ENCODE measurements at regions not wholly inside any gene's neighbourhood (a gene's known extent, or its start where the extent isn't known, plus 50 kb on each side); places are given as distances from the start of the nearest gene placed in this dataset.
"Not testable (repeated sequence)": the region's sequence is repeated elsewhere in the genome, so short reads cannot be mapped to it uniquely, and the experiment has no call there.

GRCh38 chr16:70058056-70058455 lies 56.1 kb upstream of the PDPR start:
- H3K9me3 ChIP-seq (ENCODE audit: control insufficient read depth, low read depth, low read length); H3K27ac ChIP-seq (ENCODE audit: insufficient read length, low read depth, low read length); H2AK5ac ChIP-seq (ENCODE audit: insufficient read length, low read length); H3K27ac Mint-ChIP-seq; H3K36me3 Mint-ChIP-seq (ENCODE audit: insufficient read depth in 1 of 3, low read depth in 3 of 3); H3K4me2 ChIP-seq (ENCODE audit: insufficient read depth, insufficient read length, low read length); H3K23ac ChIP-seq (ENCODE audit: insufficient read length, low read depth, low read length); H3K79me1 ChIP-seq (ENCODE audit: insufficient read depth, low read depth, low read length, poor library complexity, severe bottlenecking); H3K9ac ChIP-seq (ENCODE audit: extremely low read depth, insufficient read length, low read length); H3K27me3 Mint-ChIP-seq (ENCODE audit: low read depth); H2AFZ ChIP-seq (ENCODE audit: low read length); H3K4ac ChIP-seq (ENCODE audit: low read depth, low read length); H3K9me3 Mint-ChIP-seq; H3K4me3 Mint-ChIP-seq; H4K91ac ChIP-seq (ENCODE audit: insufficient read length, low read depth, low read length); H3K79me2 ChIP-seq (ENCODE audit: insufficient read depth, low read length); H3K23me2 ChIP-seq (ENCODE audit: insufficient read length, low read depth, low read length, poor library complexity, severe bottlenecking); DNase-seq; H2BK15ac ChIP-seq (ENCODE audit: low read depth, low read length); H2BK5ac ChIP-seq (ENCODE audit: insufficient read length, low read length); H3K27me3 ChIP-seq (ENCODE audit: insufficient read depth, low read length); H3K4me1 ChIP-seq (ENCODE audit: insufficient read depth, low read length); H3K56ac ChIP-seq (ENCODE audit: insufficient read length, low read depth, low read length); H3K18ac ChIP-seq (ENCODE audit: insufficient read length, low read depth, low read length); H4K5ac ChIP-seq (ENCODE audit: insufficient read length, low read depth, low read length); H3T11ph ChIP-seq (ENCODE audit: low read length); H4K8ac ChIP-seq (replicated peaks; ENCODE audit: insufficient read length, low read depth, low read length); H2BK20ac ChIP-seq (ENCODE audit: low read depth, low read length, poor library complexity, severe bottlenecking); H2BK120ac ChIP-seq (ENCODE audit: low read depth, low read length, poor library complexity, severe bottlenecking); H3K14ac ChIP-seq (ENCODE audit: insufficient read depth, low read length); H2BK12ac ChIP-seq (ENCODE audit: insufficient read length, low read depth, low read length); H4K20me1 ChIP-seq (ENCODE audit: control insufficient read depth, insufficient read depth, insufficient read length): not testable (repeated sequence)
- H3K4me1 Mint-ChIP-seq = peaks cover 4 to 11% of the 10 kb centered on the region in 2 experiments
- no CpG with 5 or more reads among the region's 2 CpGs for WGBS (ENCODE audit: extremely low coverage, insufficient read length, low lambda C conversion rate)

GRCh38 chr16:70059429-70059828 lies 54.7 kb upstream of the PDPR start:
- H4K91ac ChIP-seq (ENCODE audit: insufficient read length, low read depth, low read length); H3K9ac ChIP-seq (ENCODE audit: extremely low read depth, insufficient read length, low read length); H3K27ac ChIP-seq (ENCODE audit: insufficient read length, low read depth, low read length); H2BK20ac ChIP-seq (ENCODE audit: low read depth, low read length, poor library complexity, severe bottlenecking); H3K18ac ChIP-seq (ENCODE audit: insufficient read length, low read depth, low read length); H3K27me3 ChIP-seq (ENCODE audit: insufficient read depth, low read length); H3K56ac ChIP-seq (ENCODE audit: insufficient read length, low read depth, low read length); H3K36me3 Mint-ChIP-seq (ENCODE audit: insufficient read depth in 1 of 3, low read depth in 3 of 3); H3K4me1 ChIP-seq (ENCODE audit: insufficient read depth, low read length); H2BK120ac ChIP-seq (ENCODE audit: low read depth, low read length, poor library complexity, severe bottlenecking); H3T11ph ChIP-seq (ENCODE audit: low read length); H3K27ac Mint-ChIP-seq; H2AK5ac ChIP-seq (ENCODE audit: insufficient read length, low read length); H3K79me2 ChIP-seq (ENCODE audit: insufficient read depth, low read length); H4K20me1 ChIP-seq (ENCODE audit: control insufficient read depth, insufficient read depth, insufficient read length); H3K4me3 Mint-ChIP-seq; H2AFZ ChIP-seq (ENCODE audit: low read length); H3K9me3 ChIP-seq (ENCODE audit: control insufficient read depth, low read depth, low read length); H3K4me2 ChIP-seq (ENCODE audit: insufficient read depth, insufficient read length, low read length); H2BK5ac ChIP-seq (ENCODE audit: insufficient read length, low read length); H2BK15ac ChIP-seq (ENCODE audit: low read depth, low read length); H4K5ac ChIP-seq (ENCODE audit: insufficient read length, low read depth, low read length); H3K23me2 ChIP-seq (ENCODE audit: insufficient read length, low read depth, low read length, poor library complexity, severe bottlenecking); DNase-seq; H3K79me1 ChIP-seq (ENCODE audit: insufficient read depth, low read depth, low read length, poor library complexity, severe bottlenecking); H3K27me3 Mint-ChIP-seq (ENCODE audit: low read depth); H3K4ac ChIP-seq (ENCODE audit: low read depth, low read length); H3K14ac ChIP-seq (ENCODE audit: insufficient read depth, low read length); H3K23ac ChIP-seq (ENCODE audit: insufficient read length, low read depth, low read length); H3K9me3 Mint-ChIP-seq; H2BK12ac ChIP-seq (ENCODE audit: insufficient read length, low read depth, low read length); H4K8ac ChIP-seq (replicated peaks; ENCODE audit: insufficient read length, low read depth, low read length): not testable (repeated sequence)
- no CpG with 5 or more reads among the region's 3 CpGs for WGBS (ENCODE audit: extremely low coverage, insufficient read length, low lambda C conversion rate)
- H3K4me1 Mint-ChIP-seq = peaks cover 10 to 14% of the 10 kb centered on the region in 2 experiments

All from H9 (cell line).